MCF 10A (cell line): ENCODE measurements at regions not wholly inside any gene's neighbourhood (a gene's known extent, or its start where the extent isn't known, plus 50 kb on each side); places are given as distances from the start of the nearest gene placed in this dataset.
A peak's percentile ranks its signal among the peaks of the same experiment; 100 is the strongest.

ENCODE experiments used
- BruUV-seq: library from RNA; stranded (reverse); fragments of 400-500 nt; replicated peaks from 2 replicates; lab custom pipeline; 2021; lab: Mats Ljungman, UMichigan
- CTCF ChIA-PET: fragments of 300-600 bp; sonication (Branson Sonifier 250); formaldehyde crosslinking; extraction: SDS; loops from one replicate; lab custom pipeline; 2021; ENCODE audit warnings: antibody characterized with exemption, inconsistent platforms; lab: Yijun Ruan, JAX
- POLR2A ChIA-PET: fragments of 300-600, 350-650 bp; sonication (Branson Sonifier 250); formaldehyde crosslinking; extraction: SDS; loops from one replicate; lab custom pipeline; 2020; ENCODE audit warnings: antibody characterized with exemption, inconsistent platforms; lab: Yijun Ruan, JAX
- DNase-seq: peaks from one replicate; pipeline ENCODE4 v3.0.0-alpha.2; 2018; ENCODE audit not compliant: unreplicated experiment
- H3K27ac Mint-ChIP-seq: one replicate; pipeline ENCODE4 v1.8.0; 2022; ENCODE audit warnings: mild to moderate bottlenecking, low read depth, mixed read lengths; ENCODE audit not compliant: unreplicated experiment
- H3K27me3 Mint-ChIP-seq: one replicate; pipeline ENCODE4 v1.8.0; 2022; ENCODE audit warnings: mixed read lengths; ENCODE audit not compliant: insufficient read depth, unreplicated experiment
- H3K36me3 Mint-ChIP-seq: one replicate; pipeline ENCODE4 v1.8.0; 2022; ENCODE audit warnings: mild to moderate bottlenecking, moderate library complexity, mixed read lengths; ENCODE audit not compliant: insufficient read depth, unreplicated experiment
- H3K4me1 Mint-ChIP-seq: one replicate; pipeline ENCODE4 v1.8.0; 2022; ENCODE audit warnings: mixed read lengths; ENCODE audit not compliant: insufficient read depth, unreplicated experiment
- H3K4me3 Mint-ChIP-seq: one replicate; pipeline ENCODE4 v1.8.0; 2022; ENCODE audit warnings: mild to moderate bottlenecking, moderate library complexity, mixed read lengths; ENCODE audit not compliant: unreplicated experiment
- H3K9me3 Mint-ChIP-seq: one replicate; pipeline ENCODE4 v1.8.0; 2022; ENCODE audit warnings: mixed read lengths; ENCODE audit not compliant: unreplicated experiment
- intact Hi-C: fragments of 100-400 bp; cut with micrococcal nuclease; formaldehyde crosslinking; loops from 2 replicates; pipeline ENCODE4 v1.14.1; 2022
- TF ChIP-seq, protein P1 (sequence below): fragments of 200-600 bp; IDR thresholded peaks from one replicate; pipeline ENCODE4 v1.8.0; 2022; ENCODE audit warnings: antibody characterized with exemption, mild to moderate bottlenecking; ENCODE audit not compliant: unreplicated experiment

GRCh38 chr12:41736436-41736835, 408.2 kb downstream of the GXYLT1 start:
- H3K4me1 Mint-ChIP-seq, result no peaks in the 10 kb centered on the region
- no peaks in the 10 kb centered on the region for H3K27me3 Mint-ChIP-seq
- H3K4me3 Mint-ChIP-seq, result no peak overlapping the region
- TF ChIP-seq, protein P1, sequence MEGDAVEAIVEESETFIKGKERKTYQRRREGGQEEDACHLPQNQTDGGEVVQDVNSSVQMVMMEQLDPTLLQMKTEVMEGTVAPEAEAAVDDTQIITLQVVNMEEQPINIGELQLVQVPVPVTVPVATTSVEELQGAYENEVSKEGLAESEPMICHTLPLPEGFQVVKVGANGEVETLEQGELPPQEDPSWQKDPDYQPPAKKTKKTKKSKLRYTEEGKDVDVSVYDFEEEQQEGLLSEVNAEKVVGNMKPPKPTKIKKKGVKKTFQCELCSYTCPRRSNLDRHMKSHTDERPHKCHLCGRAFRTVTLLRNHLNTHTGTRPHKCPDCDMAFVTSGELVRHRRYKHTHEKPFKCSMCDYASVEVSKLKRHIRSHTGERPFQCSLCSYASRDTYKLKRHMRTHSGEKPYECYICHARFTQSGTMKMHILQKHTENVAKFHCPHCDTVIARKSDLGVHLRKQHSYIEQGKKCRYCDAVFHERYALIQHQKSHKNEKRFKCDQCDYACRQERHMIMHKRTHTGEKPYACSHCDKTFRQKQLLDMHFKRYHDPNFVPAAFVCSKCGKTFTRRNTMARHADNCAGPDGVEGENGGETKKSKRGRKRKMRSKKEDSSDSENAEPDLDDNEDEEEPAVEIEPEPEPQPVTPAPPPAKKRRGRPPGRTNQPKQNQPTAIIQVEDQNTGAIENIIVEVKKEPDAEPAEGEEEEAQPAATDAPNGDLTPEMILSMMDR, result no peak
- DNase-seq, result no peak
- H3K9me3 Mint-ChIP-seq, result no peaks in the 10 kb centered on the region
- H3K36me3 Mint-ChIP-seq, result no peaks in the 10 kb centered on the region
- intact Hi-C loops, result no loop called here
- ChIA-PET POLR2A (no interaction called here), CTCF (no interaction called here)
- no TSS peak for BruUV-seq
- no peak overlapping the region for H3K27ac Mint-ChIP-seq

DNA sequence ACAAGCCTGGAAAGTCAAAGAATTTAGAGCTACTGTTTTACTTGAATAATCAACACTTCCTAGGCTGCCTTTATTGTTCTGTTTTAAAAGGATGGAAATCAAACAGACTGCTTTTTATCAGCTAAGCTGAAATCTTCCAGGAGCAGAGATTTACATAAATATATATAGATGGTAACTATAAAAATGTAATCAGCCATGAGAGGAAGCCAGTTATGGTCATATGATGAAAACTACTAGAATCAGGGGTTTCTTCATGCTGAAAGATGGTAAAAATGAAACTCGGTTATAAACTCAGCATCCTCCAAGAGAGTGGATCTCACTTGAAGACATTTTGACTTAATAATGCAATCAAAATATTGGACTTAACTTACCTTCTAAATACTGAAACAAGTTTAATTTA, 413.0 kb downstream of the GXYLT1 start:
- POLR2A ChIA-PET, result no interaction called here
- no peak overlapping the region for H3K4me3 Mint-ChIP-seq
- TF ChIP-seq, protein P1, result no peak
- no peaks in the 10 kb centered on the region for H3K27me3 Mint-ChIP-seq
- H3K4me1 Mint-ChIP-seq, result no peaks in the 10 kb centered on the region
- CTCF ChIA-PET, result interaction anchor here (0.6 to 1.5 kb wide), 2 partner anchors 11 to 269 kb away, joined by 5 read pairs; no protein-coding TSS in a partner anchor
- BruUV-seq, result no TSS peak
- no peaks in the 10 kb centered on the region for H3K9me3 Mint-ChIP-seq
- intact Hi-C loops, result no loop called here
- H3K36me3 Mint-ChIP-seq, result no peaks in the 10 kb centered on the region
- no peak for DNase-seq
- H3K27ac Mint-ChIP-seq, result no peak overlapping the region

- intact Hi-C loops, result no loop called here
- Mint-ChIP-seq H3K27me3 (no peaks in the 10 kb centered on the region), H3K4me3 (no peak overlapping the region), H3K36me3 (no peaks in the 10 kb centered on the region), H3K9me3 (no peaks in the 10 kb centered on the region), H3K4me1 (no peaks in the 10 kb centered on the region), H3K27ac (no peak overlapping the region)
- no peak for DNase-seq
- TF ChIP-seq, protein P1, result no peak
- POLR2A ChIA-PET, result no interaction called here
- BruUV-seq, result no TSS peak
- CTCF ChIA-PET, result interaction anchor here (0.6 to 1.5 kb wide), 3 partner anchors 11 to 293 kb away, joined by 3 to 5 read pairs (median 5); no protein-coding TSS in a partner anchor
Measured at GRCh38 chr12:41731061-41731460, 413.6 kb downstream of the GXYLT1 start.

DNA sequence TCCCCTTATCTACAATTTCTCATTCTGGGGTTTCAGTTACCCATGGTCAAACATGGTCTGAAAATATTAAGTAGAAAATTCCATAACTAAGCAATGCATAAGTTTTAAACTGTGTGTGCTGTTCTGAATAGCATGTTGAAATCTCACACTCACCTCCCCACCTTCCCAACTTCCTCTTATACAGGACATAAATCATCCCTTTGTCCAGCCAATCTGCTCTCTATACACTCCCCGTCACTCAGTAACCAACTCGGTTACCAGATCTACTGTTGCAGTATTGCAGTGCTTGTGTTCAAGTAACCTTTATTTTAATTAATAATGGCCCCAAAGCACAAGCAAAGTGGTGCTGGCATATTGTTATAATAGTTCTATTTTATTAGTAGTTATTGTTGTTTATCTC, 420.5 kb downstream of the GXYLT1 start:
- peak; percentile 20 for DNase-seq
- BruUV-seq, result no TSS peak
- intact Hi-C loops, result no loop called here
- no peaks in the 10 kb centered on the region for H3K9me3 Mint-ChIP-seq
- H3K27me3 Mint-ChIP-seq, result peaks cover 11% of the 10 kb centered on the region
- TF ChIP-seq, protein P1, result no peak
- H3K27ac Mint-ChIP-seq, result no peak overlapping the region
- H3K4me1 Mint-ChIP-seq, result no peaks in the 10 kb centered on the region
- CTCF ChIA-PET, result no interaction called here
- no peak overlapping the region for H3K4me3 Mint-ChIP-seq
- POLR2A ChIA-PET, result no interaction called here
- no peaks in the 10 kb centered on the region for H3K36me3 Mint-ChIP-seq
